GM21367 (cell line): ENCODE measurements at regions not wholly inside any gene's neighbourhood (a gene's known extent, or its start where the extent isn't known, plus 50 kb on each side); places are given as distances from the start of the nearest gene placed in this dataset.

Experiments
- ATAC-seq: cut with Tn5 transposase; IDR thresholded peaks from one replicate; pipeline ENCODE4 v1.9.1; 2021; ENCODE audit not compliant: unreplicated experiment

DNA sequence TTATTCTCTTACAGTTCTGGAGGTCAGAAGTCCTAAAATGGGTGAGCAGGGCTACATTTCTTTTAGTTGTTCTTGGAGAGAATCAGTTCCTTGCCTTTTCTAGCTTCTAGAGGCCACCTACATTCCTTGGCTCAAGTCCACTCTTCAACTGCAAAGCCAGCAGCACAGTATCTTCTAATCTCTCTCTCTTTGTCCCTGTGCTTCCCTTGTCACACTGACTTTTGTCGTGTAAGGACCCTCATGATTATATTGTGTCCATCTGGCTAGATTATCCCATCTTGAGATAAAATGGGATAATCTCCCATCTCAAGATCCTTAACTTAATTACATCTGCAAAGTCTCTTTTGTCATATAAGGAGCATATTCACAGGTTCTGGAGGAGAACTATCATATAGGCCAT, 359.0 kb downstream of the ADRA2A start:
- ATAC-seq, result no peak

DNA sequence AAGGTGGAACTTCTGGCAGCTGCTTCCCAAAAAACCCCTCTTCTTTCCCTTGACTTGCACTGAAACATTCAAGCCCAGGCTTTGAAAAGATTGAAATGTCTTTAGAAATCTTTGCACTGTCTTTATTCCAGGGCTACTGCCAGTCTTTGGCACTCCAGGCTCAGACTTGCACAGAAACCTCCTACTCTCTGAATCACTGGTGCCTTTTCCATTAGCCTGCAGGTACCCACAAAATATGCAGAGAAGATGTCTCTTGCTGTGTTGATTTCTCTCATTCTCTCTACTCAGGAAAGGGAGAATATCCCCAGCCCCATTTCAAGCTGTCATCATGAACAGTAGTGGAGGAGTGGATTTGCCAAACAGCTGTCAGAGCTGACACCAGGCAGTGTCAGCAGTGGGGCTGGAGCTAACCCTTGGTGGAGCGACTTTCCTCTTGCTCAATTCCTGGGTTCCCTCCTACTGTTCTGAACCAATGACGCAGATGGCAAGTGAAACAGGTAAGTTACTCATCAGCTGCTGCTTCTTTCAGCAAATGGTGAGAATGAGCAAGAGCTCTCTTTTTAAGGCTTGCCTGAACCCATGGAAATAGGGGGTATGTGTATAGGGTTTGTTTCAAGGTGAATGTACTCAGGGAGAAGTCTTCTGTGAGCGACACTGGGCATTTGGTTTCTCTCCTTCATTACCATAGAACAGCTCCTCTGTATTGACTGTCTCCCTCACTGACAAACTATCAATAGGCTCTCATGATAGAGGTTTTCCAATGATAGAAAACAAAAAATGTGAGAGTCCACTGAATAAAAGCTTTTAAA, 362.4 kb downstream of the ADRA2A start:
- no peak for ATAC-seq

DNA sequence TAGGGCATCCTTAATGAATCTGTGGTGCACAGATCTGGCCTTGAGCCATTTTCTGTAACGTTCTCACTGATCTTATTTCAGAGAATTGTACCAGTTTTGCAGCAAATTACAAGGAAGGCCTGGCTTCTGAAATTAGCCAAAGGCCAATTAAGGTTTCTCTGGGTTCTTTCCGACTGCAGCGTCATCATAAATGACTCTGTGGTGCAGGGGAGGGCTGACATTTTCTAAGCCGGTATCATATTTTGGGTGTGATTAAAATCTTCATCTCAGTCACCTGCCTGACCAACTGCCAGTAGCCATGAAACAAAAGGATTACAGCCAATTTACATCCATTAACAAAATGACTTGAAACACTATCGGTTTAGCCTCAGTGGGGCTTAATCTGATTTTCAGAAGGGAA, 363.7 kb downstream of the ADRA2A start:
- no peak for ATAC-seq

DNA sequence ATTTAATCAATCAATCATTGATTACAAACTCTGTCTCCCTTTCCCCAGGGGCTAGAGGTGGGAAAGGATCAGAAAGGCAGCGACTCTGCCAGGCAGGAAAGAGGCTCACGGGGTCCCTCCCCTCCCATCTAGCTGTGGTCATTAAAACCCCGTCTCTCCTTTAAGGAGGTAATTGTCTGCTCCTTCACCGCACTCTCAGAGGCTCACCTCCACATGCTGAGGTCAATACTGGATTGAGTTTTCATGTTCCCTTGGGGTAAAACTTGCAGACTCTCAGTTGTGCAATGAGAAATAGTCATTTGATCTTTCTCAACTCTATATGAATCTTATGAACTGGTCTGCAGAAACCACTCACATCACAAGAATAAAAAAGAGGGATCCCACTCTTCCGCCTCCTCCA, 368.8 kb downstream of the ADRA2A start:
- ATAC-seq, result no peak

DNA sequence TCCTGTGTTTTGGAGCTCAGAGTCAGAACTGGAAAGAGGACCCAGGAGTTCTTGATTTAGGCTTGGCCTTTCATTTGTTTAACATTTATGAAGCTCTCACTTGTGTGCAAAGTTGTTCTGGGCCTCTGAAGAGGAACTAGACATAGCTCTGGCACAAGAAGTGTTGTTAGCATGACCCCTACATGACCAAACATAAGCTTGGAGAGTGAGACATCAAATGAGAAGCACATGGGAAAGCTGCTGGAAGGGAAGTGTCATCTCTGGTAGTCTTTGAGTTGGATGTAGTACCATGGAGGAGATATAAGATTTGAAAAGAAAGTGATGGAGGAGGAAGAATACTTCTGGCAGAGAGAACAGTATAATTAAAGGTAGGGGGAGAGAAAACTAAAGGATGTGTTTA, 370.1 kb downstream of the ADRA2A start:
- no peak for ATAC-seq

DNA sequence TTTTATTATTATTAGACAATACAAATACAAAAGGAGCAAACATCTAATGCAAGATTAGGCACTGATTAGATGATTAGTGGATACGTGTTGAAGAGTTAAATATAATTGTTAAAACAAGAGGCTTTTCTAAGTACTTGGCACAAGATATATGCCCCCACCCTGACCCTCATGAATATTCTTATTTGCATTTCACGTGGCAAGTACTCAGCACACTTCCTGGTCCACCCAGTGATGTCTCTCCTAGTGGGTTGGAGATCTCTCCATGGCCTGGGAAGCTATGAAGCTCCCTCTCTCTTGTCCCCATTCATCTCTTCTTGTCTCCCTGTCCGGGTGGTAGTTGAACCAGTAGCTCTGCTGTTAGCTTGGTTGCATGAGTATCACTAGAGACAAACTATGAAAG, 375.3 kb downstream of the ADRA2A start:
- ATAC-seq, result no peak

DNA sequence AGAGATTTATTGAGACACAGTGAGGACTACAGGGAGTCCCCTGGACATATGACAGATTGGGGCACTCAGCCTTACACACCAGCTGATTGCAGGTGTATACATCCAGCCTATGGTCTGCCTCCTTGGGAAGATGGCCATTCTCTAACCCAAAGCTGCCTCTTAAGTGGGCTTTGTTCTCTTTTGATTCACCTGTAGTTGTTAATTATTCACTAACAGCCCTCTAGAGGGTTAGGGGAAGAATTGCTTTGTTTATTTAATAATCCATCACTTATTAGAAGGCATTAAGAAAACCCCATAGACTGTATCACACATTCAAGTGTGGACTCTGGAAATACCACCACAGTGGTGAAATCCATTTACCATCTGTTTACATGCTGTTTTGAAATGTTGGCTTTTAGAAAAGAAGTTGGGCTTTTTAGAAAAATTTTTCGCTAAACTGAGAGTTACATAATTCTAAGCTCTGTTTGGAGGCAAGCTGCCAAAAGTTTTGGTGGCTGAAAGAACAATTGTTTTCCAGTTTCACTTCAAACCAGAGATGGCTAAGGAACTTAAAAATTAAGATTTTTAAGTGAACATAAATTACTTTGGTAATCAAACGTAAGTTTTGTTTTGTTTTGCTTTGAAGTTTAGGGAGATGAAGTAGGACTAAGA, 379.1 kb downstream of the ADRA2A start:
- ATAC-seq, result no peak

DNA sequence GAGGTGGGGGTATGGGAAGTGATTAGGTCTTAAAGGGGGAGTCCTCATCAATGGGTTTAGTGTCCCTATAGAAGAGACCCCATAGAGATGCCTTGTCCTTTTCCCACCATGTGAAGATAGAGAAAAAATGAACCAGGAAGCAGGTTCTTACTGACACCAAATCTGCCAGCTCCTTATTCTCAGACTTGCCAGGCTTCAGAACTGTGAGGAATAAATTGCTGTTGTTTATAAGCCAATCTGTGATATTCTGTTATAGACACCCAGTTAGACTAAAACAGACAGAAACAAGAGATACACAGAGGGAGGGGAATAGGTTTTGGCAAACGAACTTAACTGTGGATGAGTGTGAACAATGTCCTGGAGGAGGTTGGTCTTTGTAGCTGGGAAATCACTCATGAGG, 381.4 kb downstream of the ADRA2A start:
- no peak for ATAC-seq

DNA sequence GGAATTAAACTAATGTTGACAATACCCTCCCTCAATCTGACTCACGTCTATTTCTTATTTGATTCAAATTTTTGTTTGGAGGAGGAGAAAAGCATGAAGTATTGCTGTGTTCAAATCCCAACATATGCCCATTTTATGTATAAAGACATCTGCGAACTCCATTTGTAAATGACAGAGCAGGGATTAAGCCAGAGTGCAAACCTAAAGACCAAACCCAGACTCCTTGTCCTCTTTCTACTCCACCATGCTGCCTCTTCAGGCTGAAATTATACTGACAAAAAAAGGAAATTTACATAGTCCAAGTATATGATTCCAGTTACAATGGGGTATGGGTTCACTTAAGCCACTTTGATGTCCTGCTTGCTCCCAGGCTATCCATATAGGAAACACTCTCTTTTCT, 383.1 kb downstream of the ADRA2A start:
- ATAC-seq, result no peak

DNA sequence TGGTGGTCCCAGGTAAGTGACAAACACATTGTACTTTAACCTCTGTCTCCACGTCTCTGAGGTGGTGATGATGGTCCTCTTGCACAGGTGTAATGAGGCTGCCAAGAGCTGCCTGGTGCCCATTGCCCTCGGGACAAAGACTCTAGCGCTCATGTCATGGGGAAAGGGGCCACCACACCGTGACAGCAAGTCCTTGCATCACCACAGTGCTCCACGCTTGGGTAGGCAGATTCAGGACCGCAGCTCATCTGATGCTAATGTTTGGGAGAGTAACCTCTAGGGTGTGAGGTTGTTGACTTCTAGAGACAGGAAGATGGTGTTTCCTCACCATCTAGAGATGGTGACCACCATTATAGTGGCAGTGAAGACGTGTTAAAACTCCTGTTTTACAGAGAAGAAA, 395.6 kb downstream of the ADRA2A start:
- ATAC-seq, result no peak

DNA sequence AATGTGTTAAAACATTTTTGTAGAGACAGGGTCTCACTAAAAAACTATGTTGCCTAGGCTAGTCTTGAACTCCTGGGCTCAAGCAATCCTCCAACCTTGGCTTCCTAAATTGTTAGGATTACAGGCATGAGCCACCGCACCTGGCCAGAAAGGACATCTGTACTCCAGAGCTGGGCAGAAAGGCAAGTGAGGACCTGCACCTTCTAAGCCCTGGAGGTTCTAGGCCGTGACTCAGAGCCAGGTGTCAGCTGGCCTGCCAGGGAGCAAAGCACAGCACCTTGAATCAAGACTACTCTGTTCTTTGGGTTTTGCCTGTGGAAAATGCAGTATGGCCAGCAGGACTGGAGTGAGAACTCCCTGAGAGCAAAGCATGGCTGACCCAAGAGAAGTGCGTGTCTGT, 396.5 kb downstream of the ADRA2A start:
- no peak for ATAC-seq

DNA sequence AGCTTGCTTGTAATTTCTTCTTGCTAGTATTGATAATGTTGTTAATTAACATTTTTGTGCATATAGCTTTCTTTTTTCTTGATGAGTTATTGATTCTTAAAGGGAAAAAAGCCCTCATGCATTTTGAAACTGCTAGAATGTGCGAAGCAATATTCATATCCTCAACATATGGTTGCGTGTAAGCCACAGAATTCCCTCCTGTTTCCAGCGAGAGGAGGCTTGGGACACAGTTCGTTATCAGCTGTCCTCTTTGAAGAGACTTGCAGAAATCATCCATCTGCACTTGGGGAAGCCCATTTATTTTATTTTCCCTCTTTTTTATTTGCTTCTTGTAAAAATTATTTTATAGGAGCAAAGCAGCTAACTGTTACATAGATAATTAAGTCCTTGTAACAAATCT, 398.0 kb downstream of the ADRA2A start:
- ATAC-seq, result no peak

DNA sequence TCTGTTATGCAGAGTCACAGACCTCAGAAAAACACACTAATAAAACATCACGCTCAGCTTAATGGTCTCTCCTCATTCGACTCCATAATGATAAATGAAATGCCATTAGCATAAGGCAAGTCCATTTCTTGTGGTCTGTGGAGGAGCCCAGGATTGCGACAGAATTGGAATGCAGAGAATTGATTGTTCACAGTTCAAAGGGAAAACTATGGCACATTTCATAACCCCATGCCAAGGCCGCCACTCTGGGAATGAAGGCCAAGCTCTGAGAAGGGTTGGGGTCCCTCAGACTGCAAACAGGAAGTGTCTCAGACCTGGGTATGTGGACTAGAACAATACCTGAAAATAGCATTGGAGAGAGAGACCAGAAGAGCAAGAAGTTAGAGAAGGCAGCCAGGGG, 398.9 kb downstream of the ADRA2A start:
- ATAC-seq, result no peak

DNA sequence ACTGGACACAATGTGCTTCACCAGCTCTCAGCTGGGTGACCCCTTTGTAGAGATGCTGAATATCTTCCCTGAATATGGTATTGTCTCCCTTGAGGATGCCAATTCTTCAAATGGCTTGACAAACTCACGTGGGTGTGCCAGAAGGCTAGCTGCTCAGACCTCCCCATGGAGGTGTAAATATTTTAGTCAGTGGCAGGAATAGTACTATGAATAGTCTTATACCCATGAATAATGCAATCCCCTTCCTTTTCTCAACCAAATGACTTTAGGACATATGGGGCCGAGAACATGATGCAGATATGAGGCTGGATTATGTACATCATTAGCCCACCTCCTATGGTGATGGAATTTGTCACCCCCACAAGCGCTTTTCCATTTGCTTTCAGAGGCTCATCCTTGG, 401.8 kb downstream of the ADRA2A start:
- no peak for ATAC-seq

DNA sequence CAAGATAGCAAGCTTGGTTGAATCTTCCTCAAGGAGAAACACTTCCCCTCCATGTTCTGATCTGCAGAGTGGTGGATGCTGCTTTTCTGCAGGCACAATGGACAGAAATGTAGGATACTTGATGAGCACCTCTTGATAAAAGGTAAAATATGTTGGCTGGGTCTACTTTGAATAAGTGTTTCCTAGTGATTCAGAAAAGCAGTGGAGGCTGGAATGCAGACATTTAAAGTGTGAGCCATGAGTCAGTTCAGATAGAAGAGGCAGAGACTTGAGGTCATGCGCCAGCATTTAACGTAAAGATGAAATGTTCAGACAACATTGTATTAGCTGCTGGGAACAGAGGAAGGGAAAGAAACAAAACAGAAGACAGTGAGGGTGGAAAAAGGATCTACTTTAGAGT, 403.1 kb downstream of the ADRA2A start:
- no peak for ATAC-seq

DNA sequence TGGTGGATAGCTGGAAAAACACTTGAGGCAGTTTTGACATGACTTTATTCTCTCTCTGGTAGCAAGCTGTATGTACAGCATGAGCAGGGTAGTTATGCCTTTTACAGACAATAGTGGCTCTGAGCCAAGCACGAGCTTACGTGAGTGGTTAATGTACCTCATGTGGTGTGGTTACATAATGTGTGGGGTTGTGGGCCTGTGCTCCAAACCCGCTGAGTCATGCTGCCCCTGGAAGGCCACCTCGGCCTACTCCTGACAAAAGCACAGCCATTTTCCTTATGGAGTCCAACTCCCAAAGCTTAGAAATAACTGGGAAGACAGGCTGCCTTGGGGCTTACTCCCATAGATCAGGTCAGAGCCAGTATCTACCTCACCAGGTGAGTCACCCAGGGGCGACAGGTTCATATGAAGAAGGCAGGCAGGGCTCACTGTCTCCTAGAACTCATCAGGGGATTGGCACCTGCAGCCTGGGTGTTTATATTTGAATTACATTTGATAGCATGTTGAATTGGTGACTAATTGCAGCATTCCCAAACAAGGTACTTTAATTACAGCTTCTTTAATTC, 404.5 kb downstream of the ADRA2A start:
- ATAC-seq, result no peak

DNA sequence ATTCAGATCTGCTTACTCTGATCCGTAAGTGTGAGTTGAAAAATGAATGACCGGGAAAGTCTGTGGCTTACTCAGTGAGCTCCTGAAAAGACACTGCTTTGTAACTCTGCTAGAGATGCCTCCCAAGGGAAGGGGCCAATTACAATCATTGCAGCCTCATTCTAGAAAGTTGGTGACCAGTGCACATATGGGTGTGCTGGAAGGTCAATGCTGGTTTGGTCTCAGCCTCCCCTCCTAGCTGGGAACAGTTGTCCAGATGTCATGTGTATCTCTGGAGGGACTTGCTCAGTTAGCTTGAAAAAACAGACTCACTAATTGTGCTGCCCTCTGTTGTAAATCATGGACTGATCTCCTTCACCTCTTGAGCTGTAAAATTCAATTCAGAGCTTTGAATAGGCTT, 405.0 kb downstream of the ADRA2A start:
- no peak for ATAC-seq

DNA sequence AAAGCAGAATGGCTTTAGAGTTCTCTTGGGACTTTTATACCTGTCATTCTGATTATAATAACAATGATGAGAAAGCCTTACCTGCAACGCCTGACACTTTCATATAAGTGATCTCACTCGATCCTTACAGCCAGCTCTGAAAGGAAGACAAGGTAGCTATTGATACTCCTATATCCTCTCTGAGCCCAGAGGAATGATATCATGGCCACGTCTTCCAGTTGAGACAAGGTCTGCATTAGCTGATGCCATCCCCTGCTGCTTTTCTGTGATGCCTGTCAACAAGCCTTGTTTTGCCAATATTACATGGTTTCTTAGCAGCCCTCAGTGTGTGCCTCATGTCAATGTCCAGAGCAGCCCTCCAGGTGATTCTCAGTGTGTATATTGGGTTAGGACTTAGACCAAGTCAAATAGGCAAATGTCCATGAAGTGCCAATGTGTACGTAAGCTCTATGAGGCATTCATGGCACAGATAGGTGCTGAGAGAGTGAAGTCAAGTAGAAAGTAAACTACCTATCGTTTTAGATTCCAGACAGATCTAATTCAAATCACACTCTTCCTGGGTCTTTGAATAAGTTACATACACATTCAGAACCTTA, 405.9 kb downstream of the ADRA2A start:
- ATAC-seq, result no peak

DNA sequence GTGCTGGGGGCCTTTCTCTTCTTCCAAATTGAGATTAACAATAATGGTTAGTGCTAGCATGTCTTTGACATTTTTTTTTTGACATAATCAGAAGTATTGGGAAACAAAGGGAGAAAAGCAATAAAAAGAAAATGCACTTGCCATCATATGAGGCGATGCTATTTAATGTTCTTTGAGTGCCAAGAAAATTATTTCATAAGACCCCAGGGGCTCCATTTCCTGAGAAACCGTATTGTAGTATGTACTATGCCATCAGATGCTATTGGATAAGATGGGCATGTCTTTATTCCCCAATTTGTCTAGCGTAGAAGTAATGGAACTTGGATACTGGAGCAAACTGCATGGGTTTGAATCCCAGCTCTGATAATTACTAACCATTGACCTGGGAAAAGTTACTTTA, 408.9 kb downstream of the ADRA2A start:
- ATAC-seq, result no peak

DNA sequence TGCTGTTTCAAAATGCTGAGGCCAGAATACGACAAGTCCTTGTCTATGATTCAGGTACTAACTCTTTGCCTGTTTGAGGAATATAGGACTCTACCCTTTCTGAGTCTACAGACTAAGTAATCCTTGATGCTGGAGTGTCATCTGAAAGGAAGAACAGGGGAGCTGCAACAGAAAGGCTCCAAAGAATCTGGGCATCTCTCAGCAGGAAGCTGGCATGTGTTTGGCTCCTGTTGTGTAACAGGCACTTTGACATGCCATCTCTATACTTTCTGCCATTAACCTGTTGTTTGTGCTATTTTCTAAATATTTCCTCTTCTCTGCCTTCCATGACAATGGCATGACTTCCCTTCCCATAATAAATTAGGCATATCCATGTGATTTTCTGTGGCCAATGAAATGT, 409.5 kb downstream of the ADRA2A start:
- ATAC-seq, result no peak

DNA sequence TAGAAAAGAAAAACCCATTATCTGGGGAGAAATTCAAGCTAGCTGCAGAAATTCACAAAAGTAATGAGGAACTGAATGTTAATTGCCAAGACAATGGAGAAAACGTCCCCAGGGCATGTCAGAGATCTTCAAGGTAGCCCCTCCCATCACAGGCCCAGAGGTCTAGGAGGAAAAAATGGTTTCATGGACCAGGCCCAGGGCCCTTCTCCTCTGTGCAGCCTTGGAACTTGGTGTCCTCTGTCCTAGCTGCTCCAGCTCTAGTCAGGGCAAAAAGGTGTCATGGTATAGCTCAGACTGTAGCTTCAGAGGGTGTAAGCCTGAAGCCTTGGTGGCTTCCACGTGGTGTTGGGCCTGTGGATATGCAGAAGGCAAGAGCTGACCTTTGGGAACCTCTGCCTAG, 411.8 kb downstream of the ADRA2A start:
- ATAC-seq, result no peak

DNA sequence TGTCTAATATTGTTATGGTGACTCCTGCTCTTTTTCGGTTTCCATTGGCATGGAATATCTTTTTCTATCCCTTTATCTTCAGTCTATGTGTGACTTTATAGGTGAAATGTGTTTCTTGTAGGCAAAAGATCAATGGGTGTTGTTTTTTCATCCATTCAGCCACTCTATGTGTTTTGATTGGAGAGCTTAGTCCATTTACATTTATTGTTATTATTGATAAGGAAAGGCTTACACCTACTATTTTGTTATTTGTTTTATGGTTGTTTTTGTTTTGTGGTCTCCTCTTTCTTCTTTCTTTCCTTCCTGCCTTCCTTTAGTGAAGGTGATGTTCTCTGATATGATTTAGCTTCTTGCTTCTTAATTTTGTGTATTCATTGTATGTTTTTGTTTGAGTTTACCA, 414.3 kb downstream of the ADRA2A start:
- no peak for ATAC-seq
